ENCODE measurements at regions not wholly inside any gene's neighbourhood (a gene's known extent, or its start where the extent isn't known, plus 50 kb on each side); places are given as distances from the start of the nearest gene placed in this dataset.

- Mint-ChIP-seq H3K27me3 (no peaks in the 10 kb centered on the region), H3K27ac (no peak overlapping the region), H3K36me3 (no peaks in the 10 kb centered on the region), H3K4me3 (no peak overlapping the region), H3K4me1 (ENCODE audit: unreplicated experiment) (no peaks in the 10 kb centered on the region), H3K9me3 (peaks cover 5% of the 10 kb centered on the region)
- TF ChIP-seq CTCF (conservative IDR thresholded peaks at IDR 0.05) = no peak
- DNase-seq (ENCODE audit: extremely low spot score, unreplicated experiment) = no peak
Observed at GRCh38 chr11:115030166-115030565, 351.8 kb downstream of the NXPE2 start.

GRCh38 chr11:115036406-115037180 is 358.3 kb downstream of the NXPE2 start:
- Mint-ChIP-seq H3K27me3 (no peaks in the 10 kb centered on the region), H3K4me3 (no peak overlapping the region), H3K9me3 (peaks cover 5% of the 10 kb centered on the region), H3K27ac (no peak overlapping the region), H3K36me3 (no peaks in the 10 kb centered on the region), H3K4me1 (ENCODE audit: unreplicated experiment) (no peaks in the 10 kb centered on the region)
- TF ChIP-seq CTCF (conservative IDR thresholded peaks at IDR 0.05) = no peak
- no peak for DNase-seq (ENCODE audit: extremely low spot score, unreplicated experiment)

- H3K27me3 Mint-ChIP-seq = peaks cover 7% of the 10 kb centered on the region
Observed at GRCh38 chr11:115042002-115042401, 363.7 kb downstream of the NXPE2 start.

GRCh38 chr11:115047631-115048030 is 369.3 kb downstream of the NXPE2 start:
- Mint-ChIP-seq H3K27me3 (peaks cover 16% of the 10 kb centered on the region), H3K27ac (no peak overlapping the region), H3K4me1 (ENCODE audit: unreplicated experiment) (no peaks in the 10 kb centered on the region), H3K4me3 (no peak overlapping the region), H3K9me3 (peaks cover 10% of the 10 kb centered on the region), H3K36me3 (no peaks in the 10 kb centered on the region)
- no peak for TF ChIP-seq CTCF (conservative IDR thresholded peaks at IDR 0.05)
- DNase-seq (ENCODE audit: extremely low spot score, unreplicated experiment) = no peak

More at GRCh38 chr11:115042002-115042401, 363.7 kb downstream of the NXPE2 start:
- H3K27ac Mint-ChIP-seq = no peak overlapping the region
- DNase-seq (ENCODE audit: extremely low spot score, unreplicated experiment) = no peak
- H3K36me3 Mint-ChIP-seq = no peaks in the 10 kb centered on the region
- H3K4me3 Mint-ChIP-seq = no peak overlapping the region
- no peaks in the 10 kb centered on the region for H3K4me1 Mint-ChIP-seq (ENCODE audit: unreplicated experiment)
- TF ChIP-seq CTCF (conservative IDR thresholded peaks at IDR 0.05) = no peak
- H3K9me3 Mint-ChIP-seq = peaks cover 5% of the 10 kb centered on the region

- Mint-ChIP-seq H3K27ac (no peak overlapping the region), H3K9me3 (peaks cover 10% of the 10 kb centered on the region), H3K27me3 (peaks cover 17% of the 10 kb centered on the region), H3K4me3 (no peak overlapping the region), H3K4me1 (ENCODE audit: unreplicated experiment) (peaks cover 14% of the 10 kb centered on the region), H3K36me3 (no peaks in the 10 kb centered on the region)
- DNase-seq (ENCODE audit: extremely low spot score, unreplicated experiment) = no peak
- TF ChIP-seq CTCF (conservative IDR thresholded peaks at IDR 0.05) = no peak
Observed at GRCh38 chr11:115049796-115050195, 371.5 kb downstream of the NXPE2 start.
